Left colon (tissue), 2 donors: ENCODE measurements at regions not wholly inside any gene's neighbourhood (a gene's known extent, or its start where the extent isn't known, plus 50 kb on each side); places are given as distances from the start of the nearest gene placed in this dataset.

ENCODE experiments used
- ATAC-seq: fragments of 200-7000 bp; cut with Tn5 transposase; one replicate; pipeline ENCODE4 v1.9.1; 2020; ENCODE audit warnings: mild to moderate bottlenecking, moderate library complexity
- DNase-seq, 2 donors: peaks; one replicate each; pipeline ENCODE4 v3.0.0-alpha.2; 2020
- intact Hi-C, 2 donors: fragments of 100-400 bp; cut with DNase I in 1 of 2; cut with micrococcal nuclease in 1 of 2; formaldehyde crosslinking; loops; one replicate each; pipeline versions ENCODE4 v1.11.2 to v1.14.0; 2022; cut with DNase I, micrococcal nuclease
- donor health status: DM: no; HTN: no; CAD: no.
- donor health status: DM: yes; HTN: yes; CAD: no.

GRCh38 chr4:55296096-55296495 is 49.9 kb upstream of the SRD5A3 start:
- intact Hi-C loops = no loop called here
- DNase-seq (no peak), ATAC-seq (no peak)
